Upper lobe of right lung (tissue), 1 donor: ENCODE measurements at regions not wholly inside any gene's neighbourhood (a gene's known extent, or its start where the extent isn't known, plus 50 kb on each side); places are given as distances from the start of the nearest gene placed in this dataset.

ENCODE experiments used
- ATAC-seq: fragments of 200-7000 bp; cut with Tn5 transposase; one replicate; pipeline ENCODE4 v1.9.1; 2020; ENCODE audit warnings: mild to moderate bottlenecking, moderate library complexity
- DNase-seq: peaks from one replicate; pipeline ENCODE4 v3.0.0-alpha.2; 2020
- H3K27ac ChIP-seq: fragments of 200-600 bp; one replicate; pipeline ENCODE4 v1.8.0; 2022
- H3K27me3 ChIP-seq: fragments of 200-600 bp; one replicate; pipeline ENCODE4 v1.8.0; 2022; ENCODE audit warnings: mild to moderate bottlenecking
- H3K36me3 ChIP-seq: fragments of 200-600 bp; one replicate; pipeline ENCODE4 v1.8.0; 2022
- H3K4me1 ChIP-seq: fragments of 200-600 bp; one replicate; pipeline ENCODE4 v1.8.0; 2022
- H3K4me3 ChIP-seq: fragments of 200-600 bp; one replicate; pipeline ENCODE4 v1.8.0; 2022; ENCODE audit warnings: mild to moderate bottlenecking
- H3K9me3 ChIP-seq: fragments of 200-600 bp; one replicate; pipeline ENCODE4 v1.8.0; 2022
- CTCF ChIP-seq: fragments of 200-600 bp; IDR thresholded peaks from one replicate; pipeline ENCODE4 v1.8.0; 2022; ENCODE audit warnings: antibody characterized with exemption
- intact Hi-C: fragments of 100-400 bp; cut with DNase I; formaldehyde crosslinking; loops from one replicate; pipeline ENCODE4 v1.11.0; 2022
- donor health status: DM: no; HTN: yes; CAD: no; lungs with severe emphysema.

GRCh38 chr5:74072646-74073045 lies 446.6 kb downstream of the ARHGEF28 start:
- no peaks in the 10 kb centered on the region for H3K9me3 ChIP-seq
- ATAC-seq (no peak), DNase-seq (no peak)
- TF ChIP-seq CTCF: no peak
- H3K4me1 ChIP-seq: no peaks in the 10 kb centered on the region
- no peak overlapping the region for H3K27ac ChIP-seq
- H3K27me3 ChIP-seq: no peaks in the 10 kb centered on the region
- H3K4me3 ChIP-seq: no peak overlapping the region
- intact Hi-C loops: no loop called here
- no peaks in the 10 kb centered on the region for H3K36me3 ChIP-seq

GRCh38 chr5:74070766-74071165 lies 444.8 kb downstream of the ARHGEF28 start:
- TF ChIP-seq CTCF: no peak

GRCh38 chr5:74069741-74070140 lies 443.7 kb downstream of the ARHGEF28 start:
- no peaks in the 10 kb centered on the region for H3K27me3 ChIP-seq
- no peak overlapping the region for H3K27ac ChIP-seq
- no peaks in the 10 kb centered on the region for H3K9me3 ChIP-seq
- ATAC-seq (no peak), DNase-seq (no peak)
- TF ChIP-seq CTCF: no peak
- H3K4me1 ChIP-seq: no peaks in the 10 kb centered on the region
- H3K4me3 ChIP-seq: no peak overlapping the region
- intact Hi-C loops: no loop called here
- no peaks in the 10 kb centered on the region for H3K36me3 ChIP-seq

More at GRCh38 chr5:74070766-74071165, 444.8 kb downstream of the ARHGEF28 start:
- no peak for ATAC-seq
- no peaks in the 10 kb centered on the region for H3K9me3 ChIP-seq
- H3K27ac ChIP-seq: no peak overlapping the region
- no peak overlapping the region for H3K4me3 ChIP-seq
- no peak for DNase-seq
- intact Hi-C loops: no loop called here
- no peaks in the 10 kb centered on the region for H3K36me3 ChIP-seq
- no peaks in the 10 kb centered on the region for H3K27me3 ChIP-seq
- H3K4me1 ChIP-seq: no peaks in the 10 kb centered on the region

- intact Hi-C loops: no loop called here
- no peaks in the 10 kb centered on the region for H3K36me3 ChIP-seq
- H3K9me3 ChIP-seq: no peaks in the 10 kb centered on the region
- ATAC-seq: no peak
- H3K27me3 ChIP-seq: no peaks in the 10 kb centered on the region
- TF ChIP-seq CTCF: no peak
- peaks cover 4% of the 10 kb centered on the region for H3K4me1 ChIP-seq
- no peak overlapping the region for H3K4me3 ChIP-seq
- H3K27ac ChIP-seq: no peak overlapping the region
- DNase-seq: no peak
Measured at GRCh38 chr5:74067748-74068541, 441.9 kb downstream of the ARHGEF28 start.

- Histone ChIP-seq H3K36me3 (no peaks in the 10 kb centered on the region), H3K27ac (no peak overlapping the region), H3K4me1 (peaks cover 4% of the 10 kb centered on the region), H3K9me3 (no peaks in the 10 kb centered on the region), H3K4me3 (no peak overlapping the region), H3K27me3 (no peaks in the 10 kb centered on the region)
- no peak for DNase-seq
- intact Hi-C loops: no loop called here
- no peak for ATAC-seq
- TF ChIP-seq CTCF: no peak
Measured at GRCh38 chr5:74064911-74065310, 438.9 kb downstream of the ARHGEF28 start.

- intact Hi-C loops: no loop called here
- Histone ChIP-seq H3K36me3 (no peaks in the 10 kb centered on the region), H3K27me3 (no peaks in the 10 kb centered on the region), H3K9me3 (no peaks in the 10 kb centered on the region), H3K4me1 (peaks cover 4% of the 10 kb centered on the region), H3K27ac (no peak overlapping the region), H3K4me3 (no peak overlapping the region)
- ATAC-seq (no peak), DNase-seq (no peak)
- no peak for TF ChIP-seq CTCF
Measured at GRCh38 chr5:74064225-74064624, 438.2 kb downstream of the ARHGEF28 start.
